Osteoblast (primary cell): ENCODE measurements at regions not wholly inside any gene's neighbourhood (a gene's known extent, or its start where the extent isn't known, plus 50 kb on each side); places are given as distances from the start of the nearest gene placed in this dataset.

ENCODE experiments used
- DNase-seq: peaks from one replicate; pipeline ENCODE4 v3.0.0; 2011; ENCODE audit warnings: low spot score, mixed read lengths; ENCODE audit not compliant: insufficient read length; ENCODE audit errors: missing footprints
- H2AFZ ChIP-seq: 2 replicates; pipeline ENCODE4 v1.6.0; 2011; ENCODE audit warnings: mild to moderate bottlenecking, low read length
- H3K27ac ChIP-seq: 2 replicates; pipeline ENCODE4 v1.5.1; 2011; ENCODE audit warnings: mild to moderate bottlenecking, low read depth, low read length, moderate library complexity
- H3K27me3 ChIP-seq: 2 replicates; pipeline ENCODE4 v1.6.0; 2012; ENCODE audit warnings: mild to moderate bottlenecking, control low read depth, inconsistent platforms, low read length, moderate library complexity; ENCODE audit not compliant: insufficient read depth
- H3K36me3 ChIP-seq: 2 replicates; pipeline ENCODE4 v1.5.1; 2011; ENCODE audit warnings: mild to moderate bottlenecking, low read length, control low read depth, moderate library complexity; ENCODE audit not compliant: insufficient read depth
- H3K4me1 ChIP-seq: 2 replicates; pipeline ENCODE4 v1.5.1; 2011; ENCODE audit warnings: mild to moderate bottlenecking, low read length, control low read depth, moderate library complexity; ENCODE audit not compliant: insufficient read depth
- H3K4me2 ChIP-seq: 2 replicates; pipeline ENCODE4 v1.6.0; 2011; ENCODE audit warnings: mild to moderate bottlenecking, low read length; ENCODE audit not compliant: insufficient read depth
- H3K4me3 ChIP-seq: fragments of 200-600 bp; sonication (generic); 3 replicates; pipeline ENCODE4 v1.5.1; 2012; ENCODE audit warnings: mild to moderate bottlenecking, low read length, inconsistent platforms; ENCODE audit not compliant: insufficient read depth
- H3K79me2 ChIP-seq: 2 replicates; pipeline ENCODE4 v1.6.0; 2012; ENCODE audit warnings: mild to moderate bottlenecking, low read length, control low read depth, inconsistent platforms; ENCODE audit not compliant: insufficient read depth
- H3K9me3 ChIP-seq: 2 replicates; pipeline ENCODE4 v1.5.1; 2011; ENCODE audit warnings: low read depth, low read length, control low read depth
- H4K20me1 ChIP-seq: 2 replicates; pipeline ENCODE4 v1.6.0; 2012; ENCODE audit warnings: mild to moderate bottlenecking, low read length, control low read depth; ENCODE audit not compliant: insufficient read depth
- CTCF ChIP-seq: IDR thresholded peaks from 2 replicates; pipeline ENCODE4 v1.5.1; 2011; ENCODE audit warnings: mild to moderate bottlenecking, low read depth, low read length, moderate library complexity; ENCODE audit errors: extremely low read depth

GRCh38 chr1:232556351-232556750 is 73.6 kb downstream of the SIPA1L2 start:
- no peak overlapping the region for H3K27ac ChIP-seq
- no peaks in the 10 kb centered on the region for H3K36me3 ChIP-seq
- no peak for DNase-seq
- peaks cover 9% of the 10 kb centered on the region for H3K4me1 ChIP-seq
- H3K9me3 ChIP-seq: no peaks in the 10 kb centered on the region
- H3K4me3 ChIP-seq: no peak overlapping the region
- H4K20me1 ChIP-seq: no peaks in the 10 kb centered on the region
- H3K4me2 ChIP-seq: no peak overlapping the region
- no peak overlapping the region for H2AFZ ChIP-seq
- H3K79me2 ChIP-seq: no peaks in the 10 kb centered on the region
- H3K27me3 ChIP-seq: no peaks in the 10 kb centered on the region
- no peak for TF ChIP-seq CTCF

- no peak overlapping the region for H3K4me3 ChIP-seq
- no peak for TF ChIP-seq CTCF
- no peak overlapping the region for H2AFZ ChIP-seq
- no peaks in the 10 kb centered on the region for H4K20me1 ChIP-seq
- H3K36me3 ChIP-seq: no peaks in the 10 kb centered on the region
- H3K79me2 ChIP-seq: no peaks in the 10 kb centered on the region
- peaks cover 9% of the 10 kb centered on the region for H3K4me1 ChIP-seq
- DNase-seq: no peak
- no peak overlapping the region for H3K27ac ChIP-seq
- H3K4me2 ChIP-seq: no peak overlapping the region
- H3K27me3 ChIP-seq: no peaks in the 10 kb centered on the region
- H3K9me3 ChIP-seq: no peaks in the 10 kb centered on the region
Measured at GRCh38 chr1:232555494-232556210, 74.3 kb downstream of the SIPA1L2 start.

GRCh38 chr1:232554409-232554808 is 75.5 kb downstream of the SIPA1L2 start:
- Histone ChIP-seq H3K36me3 (no peaks in the 10 kb centered on the region), H3K27ac (no peak overlapping the region), H3K9me3 (no peaks in the 10 kb centered on the region), H3K4me2 (peak overlapping the region; percentile 5), H3K4me3 (no peak overlapping the region), H3K4me1 (peaks cover 9% of the 10 kb centered on the region), H2AFZ (no peak overlapping the region), H3K79me2 (no peaks in the 10 kb centered on the region), H3K27me3 (no peaks in the 10 kb centered on the region), H4K20me1 (no peaks in the 10 kb centered on the region)
- no peak for DNase-seq
- no peak for TF ChIP-seq CTCF

GRCh38 chr1:232553809-232554208 is 76.1 kb downstream of the SIPA1L2 start:
- TF ChIP-seq CTCF: no peak
- Histone ChIP-seq H3K4me3 (no peak overlapping the region), H3K36me3 (no peaks in the 10 kb centered on the region), H3K79me2 (no peaks in the 10 kb centered on the region), H3K4me2 (peak overlapping the region; percentile 5), H3K27ac (no peak overlapping the region), H3K27me3 (no peaks in the 10 kb centered on the region), H3K4me1 (peaks cover 9% of the 10 kb centered on the region), H2AFZ (no peak overlapping the region), H3K9me3 (no peaks in the 10 kb centered on the region), H4K20me1 (no peaks in the 10 kb centered on the region)
- no peak for DNase-seq
